A549 (cell line): ENCODE measurements at regions not wholly inside any gene's neighbourhood (a gene's known extent, or its start where the extent isn't known, plus 50 kb on each side); places are given as distances from the start of the nearest gene placed in this dataset.
"Not testable (repeated sequence)": the region's sequence is repeated elsewhere in the genome, so short reads cannot be mapped to it uniquely, and the experiment has no call there.

ENCODE experiments used
- BHLHE40 ChIP-seq: IDR thresholded peaks from 2 replicates; pipeline ENCODE4 v1.6.1; 2012; ENCODE audit warnings: low read depth, low read length, inconsistent platforms
- CEBPB ChIP-seq, 2 experiments: fragments of >200 bp in 1 of 2; sonication (Bioruptor Twin) in 1 of 2; formaldehyde crosslinking in 1 of 2; IDR thresholded peaks; 2 replicates each; pipeline ENCODE4 v1.6.1; 2012 to 2016
- EP300 ChIP-seq, 2 experiments: fragments of >200 bp; sonication (Bioruptor Twin); formaldehyde crosslinking; IDR thresholded peaks; 2 replicates in 1 of 2; 3 replicates in 1 of 2; pipeline ENCODE4 v1.6.1; 2016 to 2017
- FOSB ChIP-seq: fragments of 250-450 bp; sonication (Bioruptor Pico); IDR thresholded peaks from 2 replicates; pipeline ENCODE4 v1.5.0; 2020; ENCODE audit warnings: mild to moderate bottlenecking, moderate library complexity
- KDM5A ChIP-seq: fragments of 200-600 bp; sonication (generic); IDR thresholded peaks from 2 replicates; pipeline ENCODE4 v1.6.1; 2016; ENCODE audit warnings: antibody characterized with exemption, mild to moderate bottlenecking
- MAFK ChIP-seq: fragments of 450-650 bp; IDR thresholded peaks from 2 replicates; pipeline ENCODE4 v1.6.1; 2014; ENCODE audit not compliant: partially characterized antibody
- NPAS2 ChIP-seq: fragments of 250-450 bp; sonication (Bioruptor Pico); IDR thresholded peaks from 2 replicates; pipeline ENCODE4 v1.8.0; 2022; ENCODE audit warnings: mild to moderate bottlenecking, moderate library complexity, borderline replicate concordance
- POLR2A ChIP-seq: IDR thresholded peaks from 2 replicates; pipeline ENCODE4 v1.6.1; 2012; ENCODE audit warnings: mild to moderate bottlenecking, low read length
- RAD21 ChIP-seq, 2 experiments: fragments of >200 bp in 1 of 2; sonication (Bioruptor Twin) in 1 of 2; formaldehyde crosslinking in 1 of 2; IDR thresholded peaks in 1 of 2; conservative IDR thresholded peaks in 1 of 2; 2 replicates in 1 of 2; 3 replicates in 1 of 2; pipeline ENCODE4 v1.6.1; 2012 to 2018; ENCODE audit warnings: inconsistent platforms in 1 of 2
- RCOR1 ChIP-seq: fragments of 150-350 bp; IDR thresholded peaks from 2 replicates; pipeline ENCODE4 v1.6.1; 2014; ENCODE audit warnings: antibody characterized with exemption, low read length, low read depth
- RFX5 ChIP-seq: fragments of 450-650 bp; IDR thresholded peaks from 2 replicates; pipeline ENCODE4 v1.7.1; 2014; ENCODE audit warnings: antibody characterized with exemption, mild to moderate bottlenecking, moderate library complexity
- SMC3 ChIP-seq: fragments of >200 bp; sonication (Bioruptor Twin); formaldehyde crosslinking; IDR thresholded peaks from 3 replicates; pipeline ENCODE4 v1.6.1; 2018; ENCODE audit warnings: inconsistent platforms
- TF ChIP-seq, protein P1 (sequence below): fragments of >200 bp; sonication (Bioruptor Twin); formaldehyde crosslinking; IDR thresholded peaks from 3 replicates; pipeline ENCODE4 v1.5.1; 2016

DNA sequence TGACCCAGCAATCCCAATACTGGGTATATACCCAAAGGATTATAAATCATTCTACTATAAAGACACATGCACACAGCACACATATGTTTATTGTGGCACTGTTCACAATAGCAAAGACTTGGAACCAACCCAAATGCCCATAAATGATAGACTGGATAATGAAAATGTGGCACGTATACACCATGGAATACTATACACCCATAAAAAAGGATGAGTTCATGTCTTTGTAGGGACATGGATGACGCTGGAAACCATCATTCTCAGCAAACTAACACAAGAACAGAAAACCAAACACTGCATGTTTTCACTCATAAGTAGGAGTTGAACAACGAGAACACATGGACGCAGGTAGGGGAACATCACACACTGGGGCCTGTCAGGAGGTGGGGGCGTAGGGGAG, 159.3 kb upstream of the EXOC2 start:
- not testable (repeated sequence) for TF ChIP-seq KDM5A; NPAS2 (CRISPR knock-in tag); POLR2A; MAFK; RAD21 (conservative IDR thresholded peaks at IDR 0.05 in 1 of 2, IDR thresholded peaks at IDR 0.05 in 1 of 2); EP300 (IDR thresholded peaks at IDR 0.05); CEBPB (IDR thresholded peaks at IDR 0.05); RFX5; BHLHE40; RCOR1; FOSB; SMC3
- TF ChIP-seq, protein P1, sequence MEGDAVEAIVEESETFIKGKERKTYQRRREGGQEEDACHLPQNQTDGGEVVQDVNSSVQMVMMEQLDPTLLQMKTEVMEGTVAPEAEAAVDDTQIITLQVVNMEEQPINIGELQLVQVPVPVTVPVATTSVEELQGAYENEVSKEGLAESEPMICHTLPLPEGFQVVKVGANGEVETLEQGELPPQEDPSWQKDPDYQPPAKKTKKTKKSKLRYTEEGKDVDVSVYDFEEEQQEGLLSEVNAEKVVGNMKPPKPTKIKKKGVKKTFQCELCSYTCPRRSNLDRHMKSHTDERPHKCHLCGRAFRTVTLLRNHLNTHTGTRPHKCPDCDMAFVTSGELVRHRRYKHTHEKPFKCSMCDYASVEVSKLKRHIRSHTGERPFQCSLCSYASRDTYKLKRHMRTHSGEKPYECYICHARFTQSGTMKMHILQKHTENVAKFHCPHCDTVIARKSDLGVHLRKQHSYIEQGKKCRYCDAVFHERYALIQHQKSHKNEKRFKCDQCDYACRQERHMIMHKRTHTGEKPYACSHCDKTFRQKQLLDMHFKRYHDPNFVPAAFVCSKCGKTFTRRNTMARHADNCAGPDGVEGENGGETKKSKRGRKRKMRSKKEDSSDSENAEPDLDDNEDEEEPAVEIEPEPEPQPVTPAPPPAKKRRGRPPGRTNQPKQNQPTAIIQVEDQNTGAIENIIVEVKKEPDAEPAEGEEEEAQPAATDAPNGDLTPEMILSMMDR = not testable (repeated sequence)
